GM12864 (cell line): ENCODE measurements at regions not wholly inside any gene's neighbourhood (a gene's known extent, or its start where the extent isn't known, plus 50 kb on each side); places are given as distances from the start of the nearest gene placed in this dataset.

Experiments
- DNase-seq: peaks from one replicate; pipeline ENCODE4 v3.0.0-alpha.2; 2011; ENCODE audit warnings: low read depth
- H3K4me3 ChIP-seq: 2 replicates; pipeline ENCODE4 v1.5.1; 2011; ENCODE audit warnings: mild to moderate bottlenecking, low read depth, low read length, control low read depth
- TF ChIP-seq, protein P1 (sequence below): IDR thresholded peaks from 2 replicates; pipeline ENCODE4 v1.5.1; 2011; ENCODE audit warnings: low read depth, mild to moderate bottlenecking, moderate library complexity, low read length, control low read depth, inconsistent platforms; ENCODE audit errors: missing control alignments

- DNase-seq = no peak
- TF ChIP-seq, protein P1, sequence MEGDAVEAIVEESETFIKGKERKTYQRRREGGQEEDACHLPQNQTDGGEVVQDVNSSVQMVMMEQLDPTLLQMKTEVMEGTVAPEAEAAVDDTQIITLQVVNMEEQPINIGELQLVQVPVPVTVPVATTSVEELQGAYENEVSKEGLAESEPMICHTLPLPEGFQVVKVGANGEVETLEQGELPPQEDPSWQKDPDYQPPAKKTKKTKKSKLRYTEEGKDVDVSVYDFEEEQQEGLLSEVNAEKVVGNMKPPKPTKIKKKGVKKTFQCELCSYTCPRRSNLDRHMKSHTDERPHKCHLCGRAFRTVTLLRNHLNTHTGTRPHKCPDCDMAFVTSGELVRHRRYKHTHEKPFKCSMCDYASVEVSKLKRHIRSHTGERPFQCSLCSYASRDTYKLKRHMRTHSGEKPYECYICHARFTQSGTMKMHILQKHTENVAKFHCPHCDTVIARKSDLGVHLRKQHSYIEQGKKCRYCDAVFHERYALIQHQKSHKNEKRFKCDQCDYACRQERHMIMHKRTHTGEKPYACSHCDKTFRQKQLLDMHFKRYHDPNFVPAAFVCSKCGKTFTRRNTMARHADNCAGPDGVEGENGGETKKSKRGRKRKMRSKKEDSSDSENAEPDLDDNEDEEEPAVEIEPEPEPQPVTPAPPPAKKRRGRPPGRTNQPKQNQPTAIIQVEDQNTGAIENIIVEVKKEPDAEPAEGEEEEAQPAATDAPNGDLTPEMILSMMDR = no peak
- no peak overlapping the region for H3K4me3 ChIP-seq
Measured at GRCh38 chr15:61534986-61535385, 305.9 kb upstream of the RORA start.

GRCh38 chr15:61530769-61531168 is 301.7 kb upstream of the RORA start:
- TF ChIP-seq, protein P1 = no peak
- DNase-seq = no peak
- H3K4me3 ChIP-seq = no peak overlapping the region

DNA sequence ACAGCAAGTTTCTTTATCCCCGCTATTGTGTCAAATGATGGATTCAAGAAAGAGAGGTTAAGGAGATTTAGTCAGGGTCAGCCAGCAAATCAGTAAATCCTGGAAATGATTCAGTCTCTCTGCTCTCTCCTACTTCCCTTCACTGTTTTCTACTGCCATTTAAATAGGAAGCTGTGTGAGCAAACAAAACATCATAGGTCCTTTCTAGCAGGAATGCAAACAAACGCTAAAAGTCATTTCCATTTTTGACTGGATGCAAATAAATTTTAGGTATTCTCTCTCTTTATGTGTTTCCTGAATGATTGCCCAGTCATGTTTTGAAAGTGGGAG is 299.4 kb upstream of the RORA start:
- DNase-seq = no peak
- H3K4me3 ChIP-seq = no peak overlapping the region
- TF ChIP-seq, protein P1 = no peak

- no peak overlapping the region for H3K4me3 ChIP-seq
- DNase-seq = no peak
- TF ChIP-seq, protein P1 = no peak
Measured at GRCh38 chr15:61527836-61528580, 298.9 kb upstream of the RORA start.

- TF ChIP-seq, protein P1 = no peak
- no peak overlapping the region for H3K4me3 ChIP-seq
- no peak for DNase-seq
Measured at GRCh38 chr15:61524545-61524944, 295.4 kb upstream of the RORA start.

DNA sequence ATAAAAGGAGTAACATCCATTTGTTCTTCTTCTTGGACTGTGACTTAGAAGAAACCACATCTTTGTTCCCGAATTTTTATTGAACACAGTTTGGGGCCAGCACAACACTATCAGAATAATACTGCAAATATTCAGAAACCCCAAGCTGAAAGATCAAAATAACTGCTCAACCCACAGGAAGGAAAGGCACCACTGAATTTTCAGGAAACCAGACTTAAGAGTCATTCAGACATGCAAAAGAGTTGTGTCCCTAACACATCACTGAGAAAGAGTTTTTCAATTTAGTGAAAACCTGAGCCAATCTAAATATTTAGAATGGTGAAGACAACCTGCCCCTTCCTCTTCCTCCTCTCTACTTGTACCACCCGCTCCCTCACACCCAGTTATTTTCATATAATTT is 295.0 kb upstream of the RORA start:
- TF ChIP-seq, protein P1 = no peak
- H3K4me3 ChIP-seq = no peak overlapping the region
- no peak for DNase-seq

DNA sequence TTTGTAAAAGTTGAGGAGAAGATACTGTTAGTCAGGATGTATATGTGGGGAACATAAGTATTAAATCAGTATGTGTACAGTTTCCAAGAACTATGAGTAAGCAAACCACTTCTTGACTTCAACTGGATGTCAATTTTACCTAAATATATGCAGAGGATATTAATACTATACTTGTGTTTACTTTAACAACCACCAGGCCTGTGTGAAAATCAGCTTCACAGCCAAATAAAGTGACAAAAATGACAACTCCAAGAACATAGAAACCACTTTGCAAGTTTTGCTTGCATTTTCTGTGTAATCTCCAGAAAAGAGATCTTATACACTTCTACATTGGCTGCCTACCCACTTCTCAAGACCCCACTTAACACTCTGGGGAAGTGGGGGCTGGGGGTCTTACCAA is 293.3 kb upstream of the RORA start:
- no peak overlapping the region for H3K4me3 ChIP-seq
- DNase-seq = no peak
- TF ChIP-seq, protein P1 = no peak
